HG03342 (cell line): ENCODE measurements at regions not wholly inside any gene's neighbourhood (a gene's known extent, or its start where the extent isn't known, plus 50 kb on each side); places are given as distances from the start of the nearest gene placed in this dataset.

ENCODE experiments used
- ATAC-seq: cut with Tn5 transposase; IDR thresholded peaks from one replicate; pipeline ENCODE4 v1.9.1; 2021; ENCODE audit warnings: mild to moderate bottlenecking, moderate library complexity; ENCODE audit not compliant: unreplicated experiment

GRCh38 chr2:16081316-16082200, 141.2 kb downstream of the MYCN start:
- ATAC-seq, result no peak

GRCh38 chr2:16080516-16080915, 140.2 kb downstream of the MYCN start:
- ATAC-seq, result no peak

- no peak for ATAC-seq
These were observed 139.7 kb downstream of the MYCN start for GRCh38 chr2:16080071-16080470.

GRCh38 chr2:16079637-16080036, 139.3 kb downstream of the MYCN start:
- no peak for ATAC-seq

- no peak for ATAC-seq
These were observed 137.3 kb downstream of the MYCN start for GRCh38 chr2:16077601-16078000.

GRCh38 chr2:16076911-16077310, 136.6 kb downstream of the MYCN start:
- ATAC-seq, result no peak

GRCh38 chr2:16075045-16076012, 135.0 kb downstream of the MYCN start:
- no peak for ATAC-seq

GRCh38 chr2:16073921-16074425, 133.6 kb downstream of the MYCN start:
- no peak for ATAC-seq

- ATAC-seq, result no peak
These were observed 133.1 kb downstream of the MYCN start for GRCh38 chr2:16073471-16073870.

GRCh38 chr2:16072638-16073290, 132.4 kb downstream of the MYCN start:
- ATAC-seq, result no peak

- no peak for ATAC-seq
These were observed 131.7 kb downstream of the MYCN start for GRCh38 chr2:16071865-16072637.

- no peak for ATAC-seq
These were observed 130.9 kb downstream of the MYCN start for GRCh38 chr2:16071039-16071864.

GRCh38 chr2:16070648-16070971, 130.3 kb downstream of the MYCN start:
- no peak for ATAC-seq

- no peak for ATAC-seq
These were observed 129.7 kb downstream of the MYCN start for GRCh38 chr2:16069933-16070647.

GRCh38 chr2:16069663-16069932, 129.2 kb downstream of the MYCN start:
- no peak for ATAC-seq

- ATAC-seq, result no peak
These were observed 128.2 kb downstream of the MYCN start for GRCh38 chr2:16068552-16068940.

GRCh38 chr2:16067866-16068551, 127.7 kb downstream of the MYCN start:
- no peak for ATAC-seq

GRCh38 chr2:16067444-16067843, 127.1 kb downstream of the MYCN start:
- ATAC-seq, result no peak

GRCh38 chr2:16067037-16067406, 126.7 kb downstream of the MYCN start:
- ATAC-seq, result no peak
